ENCODE measurements at regions not wholly inside any gene's neighbourhood (a gene's known extent, or its start where the extent isn't known, plus 50 kb on each side); places are given as distances from the start of the nearest gene placed in this dataset.

GRCh38 chr4:120466429-120466828, 399.8 kb upstream of the MAD2L1 start:
- Mint-ChIP-seq H3K9me3 (peaks cover 39% of the 10 kb centered on the region), H3K36me3 (ENCODE audit: low read depth) (peaks cover 23% of the 10 kb centered on the region), H3K27me3 (ENCODE audit: low read depth, poor library complexity) (no peaks in the 10 kb centered on the region), H3K4me1 (peaks cover 27% of the 10 kb centered on the region), H3K27ac (peak overlapping the region; percentile 90), H3K4me3 (no peak overlapping the region)
- TF ChIP-seq, protein P1, sequence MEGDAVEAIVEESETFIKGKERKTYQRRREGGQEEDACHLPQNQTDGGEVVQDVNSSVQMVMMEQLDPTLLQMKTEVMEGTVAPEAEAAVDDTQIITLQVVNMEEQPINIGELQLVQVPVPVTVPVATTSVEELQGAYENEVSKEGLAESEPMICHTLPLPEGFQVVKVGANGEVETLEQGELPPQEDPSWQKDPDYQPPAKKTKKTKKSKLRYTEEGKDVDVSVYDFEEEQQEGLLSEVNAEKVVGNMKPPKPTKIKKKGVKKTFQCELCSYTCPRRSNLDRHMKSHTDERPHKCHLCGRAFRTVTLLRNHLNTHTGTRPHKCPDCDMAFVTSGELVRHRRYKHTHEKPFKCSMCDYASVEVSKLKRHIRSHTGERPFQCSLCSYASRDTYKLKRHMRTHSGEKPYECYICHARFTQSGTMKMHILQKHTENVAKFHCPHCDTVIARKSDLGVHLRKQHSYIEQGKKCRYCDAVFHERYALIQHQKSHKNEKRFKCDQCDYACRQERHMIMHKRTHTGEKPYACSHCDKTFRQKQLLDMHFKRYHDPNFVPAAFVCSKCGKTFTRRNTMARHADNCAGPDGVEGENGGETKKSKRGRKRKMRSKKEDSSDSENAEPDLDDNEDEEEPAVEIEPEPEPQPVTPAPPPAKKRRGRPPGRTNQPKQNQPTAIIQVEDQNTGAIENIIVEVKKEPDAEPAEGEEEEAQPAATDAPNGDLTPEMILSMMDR (IDR thresholded peaks at IDR 0.05), result no peak
- DNase-seq, result peak; percentile 14

DNA sequence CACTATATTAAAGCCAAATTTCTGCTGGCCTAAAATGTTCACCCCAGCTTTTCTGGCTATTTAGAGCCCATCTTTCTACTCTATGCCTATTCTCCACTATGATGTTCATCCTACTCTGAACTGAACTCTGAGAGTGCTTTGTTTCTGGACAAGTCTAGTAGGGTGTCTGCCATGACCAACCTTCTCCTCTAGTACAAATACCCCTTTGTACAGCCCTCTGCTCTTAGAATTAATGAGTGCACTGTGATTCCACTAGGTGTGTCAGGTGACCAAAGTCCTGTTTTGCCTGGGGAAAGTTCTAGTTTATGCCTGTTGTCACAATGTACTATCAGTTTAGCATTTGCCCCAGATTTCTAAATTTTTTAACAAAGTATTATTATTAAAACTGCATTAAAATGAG, 388.1 kb upstream of the MAD2L1 start:
- Mint-ChIP-seq H3K27ac (no peak overlapping the region), H3K4me1 (peaks cover 13% of the 10 kb centered on the region), H3K36me3 (ENCODE audit: low read depth) (no peaks in the 10 kb centered on the region), H3K27me3 (ENCODE audit: low read depth, poor library complexity) (no peaks in the 10 kb centered on the region), H3K4me3 (no peak overlapping the region), H3K9me3 (no peaks in the 10 kb centered on the region)
- TF ChIP-seq, protein P1 (IDR thresholded peaks at IDR 0.05), result no peak
- no peak for DNase-seq

- H3K9me3 Mint-ChIP-seq, result no peaks in the 10 kb centered on the region
- TF ChIP-seq, protein P1 (IDR thresholded peaks at IDR 0.05), result no peak
- H3K27ac Mint-ChIP-seq, result no peak overlapping the region
- no peaks in the 10 kb centered on the region for H3K27me3 Mint-ChIP-seq (ENCODE audit: low read depth, poor library complexity)
- H3K4me1 Mint-ChIP-seq, result peaks cover 13% of the 10 kb centered on the region
- no peak overlapping the region for H3K4me3 Mint-ChIP-seq
- DNase-seq, result no peak
- H3K36me3 Mint-ChIP-seq (ENCODE audit: low read depth), result no peaks in the 10 kb centered on the region
These were observed 385.9 kb upstream of the MAD2L1 start for GRCh38 chr4:120452536-120452935.

DNA sequence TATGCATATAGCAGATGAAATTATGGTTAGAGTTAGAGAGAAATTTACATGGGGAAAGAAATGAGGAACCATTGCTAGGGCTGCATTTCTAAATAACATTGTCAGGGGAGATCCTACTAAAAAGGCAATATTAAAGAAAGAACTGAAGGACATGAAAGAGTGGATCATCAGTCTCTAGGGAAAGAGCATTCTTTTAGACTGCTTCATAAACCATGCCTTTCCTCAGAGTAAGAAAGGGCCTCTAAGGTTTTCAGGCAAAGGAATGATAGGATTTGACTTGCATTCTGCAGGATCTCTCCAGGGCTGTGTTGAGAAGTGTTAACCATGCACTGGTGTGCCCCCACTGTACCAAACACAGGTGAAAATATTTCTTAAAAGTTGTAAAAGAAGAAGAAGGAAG, 385.4 kb upstream of the MAD2L1 start:
- TF ChIP-seq, protein P1 (IDR thresholded peaks at IDR 0.05), result no peak
- Mint-ChIP-seq H3K27ac (no peak overlapping the region), H3K9me3 (no peaks in the 10 kb centered on the region), H3K36me3 (ENCODE audit: low read depth) (no peaks in the 10 kb centered on the region), H3K4me1 (peaks cover 13% of the 10 kb centered on the region), H3K4me3 (no peak overlapping the region), H3K27me3 (ENCODE audit: low read depth, poor library complexity) (no peaks in the 10 kb centered on the region)
- DNase-seq, result no peak

- TF ChIP-seq, protein P1 (IDR thresholded peaks at IDR 0.05), result no peak
- Mint-ChIP-seq H3K4me3 (no peak overlapping the region), H3K36me3 (ENCODE audit: low read depth) (no peaks in the 10 kb centered on the region), H3K9me3 (no peaks in the 10 kb centered on the region), H3K27ac (no peak overlapping the region), H3K4me1 (peaks cover 7% of the 10 kb centered on the region), H3K27me3 (ENCODE audit: low read depth, poor library complexity) (no peaks in the 10 kb centered on the region)
- DNase-seq, result no peak
These were observed 381.1 kb upstream of the MAD2L1 start for GRCh38 chr4:120447774-120448173.

GRCh38 chr4:120446051-120446567, 379.5 kb upstream of the MAD2L1 start:
- H3K4me1 Mint-ChIP-seq, result no peaks in the 10 kb centered on the region
- H3K27ac Mint-ChIP-seq, result no peak overlapping the region
- H3K36me3 Mint-ChIP-seq (ENCODE audit: low read depth), result no peaks in the 10 kb centered on the region
- H3K27me3 Mint-ChIP-seq (ENCODE audit: low read depth, poor library complexity), result no peaks in the 10 kb centered on the region
- H3K9me3 Mint-ChIP-seq, result no peaks in the 10 kb centered on the region
- DNase-seq, result no peak
- H3K4me3 Mint-ChIP-seq, result no peak overlapping the region
- TF ChIP-seq, protein P1 (IDR thresholded peaks at IDR 0.05), result no peak
